DMS153 treated with DMSO at 0.1 percent for 48 hours (cell line): ENCODE measurements at regions not wholly inside any gene's neighbourhood (a gene's known extent, or its start where the extent isn't known, plus 50 kb on each side); places are given as distances from the start of the nearest gene placed in this dataset.
"Not testable (repeated sequence)": the region's sequence is repeated elsewhere in the genome, so short reads cannot be mapped to it uniquely, and the experiment has no call there.

Source experiments
- DNase-seq: peaks from one replicate; lab custom pipeline; 2025; ENCODE audit not compliant: unreplicated experiment; lab: John Stamatoyannopoulos, UW

- no peak for DNase-seq
Observed at GRCh38 chr5:25405850-25406249, 761.1 kb upstream of the CDH10 start.

GRCh38 chr5:25399878-25400480 is 755.2 kb upstream of the CDH10 start:
- DNase-seq, result no peak

GRCh38 chr5:25393957-25394356 is 749.2 kb upstream of the CDH10 start:
- no peak for DNase-seq

- no peak for DNase-seq
Observed at GRCh38 chr5:25393256-25393655, 748.5 kb upstream of the CDH10 start.

- no peak for DNase-seq
Observed at GRCh38 chr5:25387953-25388352, 743.2 kb upstream of the CDH10 start.

- no peak for DNase-seq
Observed at GRCh38 chr5:25362799-25363198, 718.0 kb upstream of the CDH10 start.

- DNase-seq, result no peak
Observed at GRCh38 chr5:25358919-25359318, 714.1 kb upstream of the CDH10 start.

GRCh38 chr5:25357605-25358004 is 712.8 kb upstream of the CDH10 start:
- DNase-seq, result no peak

- no peak for DNase-seq
Observed at GRCh38 chr5:25349746-25350145, 705.0 kb upstream of the CDH10 start.

- DNase-seq, result no peak
Observed at GRCh38 chr5:25345240-25345771, 700.5 kb upstream of the CDH10 start.

GRCh38 chr5:25339541-25339940 is 694.8 kb upstream of the CDH10 start:
- DNase-seq, result no peak

GRCh38 chr5:25334350-25334749 is 689.6 kb upstream of the CDH10 start:
- DNase-seq, result no peak

- no peak for DNase-seq
Observed at GRCh38 chr5:25330721-25331120, 685.9 kb upstream of the CDH10 start.

- no peak for DNase-seq
Observed at GRCh38 chr5:25327172-25327571, 682.4 kb upstream of the CDH10 start.

GRCh38 chr5:25301836-25302235 is 657.1 kb upstream of the CDH10 start:
- no peak for DNase-seq

- DNase-seq, result no peak
Observed at GRCh38 chr5:25295067-25295466, 650.3 kb upstream of the CDH10 start.

- DNase-seq, result not testable (repeated sequence)
Observed at GRCh38 chr5:25289766-25290165, 645.0 kb upstream of the CDH10 start.

- DNase-seq, result no peak
Observed at GRCh38 chr5:25286319-25286718, 641.5 kb upstream of the CDH10 start.

- DNase-seq, result no peak
Observed at GRCh38 chr5:25285136-25285535, 640.4 kb upstream of the CDH10 start.

GRCh38 chr5:25263507-25263906 is 618.7 kb upstream of the CDH10 start:
- DNase-seq, result not testable (repeated sequence)

GRCh38 chr5:25262221-25262620 is 617.4 kb upstream of the CDH10 start:
- no peak for DNase-seq

- DNase-seq, result peak; percentile 16
Observed at GRCh38 chr5:25255128-25255527, 610.4 kb upstream of the CDH10 start.

- no peak for DNase-seq
Observed at GRCh38 chr5:25241981-25242380, 597.2 kb upstream of the CDH10 start.
